ENCODE measurements at regions not wholly inside any gene's neighbourhood (a gene's known extent, or its start where the extent isn't known, plus 50 kb on each side); places are given as distances from the start of the nearest gene placed in this dataset.

DNA sequence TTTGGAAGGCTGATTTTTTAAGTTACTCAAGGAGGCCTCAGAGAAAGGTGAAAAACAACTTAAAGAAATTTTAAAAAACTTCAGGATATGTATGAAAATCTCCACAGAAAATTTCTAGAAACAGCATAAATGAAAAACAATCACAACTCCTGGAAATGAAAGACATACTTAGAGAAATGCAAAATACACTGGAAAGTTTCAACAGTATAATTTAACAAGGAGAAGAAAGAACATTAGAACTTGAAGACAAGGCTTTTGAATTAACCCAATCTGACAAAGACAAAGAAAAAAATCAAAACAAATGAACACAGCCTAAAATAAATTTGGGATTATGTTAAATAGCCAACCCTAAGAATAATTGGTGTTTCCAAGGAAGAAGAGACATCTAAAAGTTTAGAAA lies 300.5 kb downstream of the ANTXR2 start:
- TF ChIP-seq POLR2A (IDR thresholded peaks at IDR 0.05; ENCODE audit: low read depth, low read length) (no peak), TCF12 (IDR thresholded peaks at IDR 0.05; ENCODE audit: low read depth, low read length) (no peak), HCFC1 (IDR thresholded peaks at IDR 0.05; ENCODE audit: low read length) (no peak)
- TF ChIP-seq, protein P1, sequence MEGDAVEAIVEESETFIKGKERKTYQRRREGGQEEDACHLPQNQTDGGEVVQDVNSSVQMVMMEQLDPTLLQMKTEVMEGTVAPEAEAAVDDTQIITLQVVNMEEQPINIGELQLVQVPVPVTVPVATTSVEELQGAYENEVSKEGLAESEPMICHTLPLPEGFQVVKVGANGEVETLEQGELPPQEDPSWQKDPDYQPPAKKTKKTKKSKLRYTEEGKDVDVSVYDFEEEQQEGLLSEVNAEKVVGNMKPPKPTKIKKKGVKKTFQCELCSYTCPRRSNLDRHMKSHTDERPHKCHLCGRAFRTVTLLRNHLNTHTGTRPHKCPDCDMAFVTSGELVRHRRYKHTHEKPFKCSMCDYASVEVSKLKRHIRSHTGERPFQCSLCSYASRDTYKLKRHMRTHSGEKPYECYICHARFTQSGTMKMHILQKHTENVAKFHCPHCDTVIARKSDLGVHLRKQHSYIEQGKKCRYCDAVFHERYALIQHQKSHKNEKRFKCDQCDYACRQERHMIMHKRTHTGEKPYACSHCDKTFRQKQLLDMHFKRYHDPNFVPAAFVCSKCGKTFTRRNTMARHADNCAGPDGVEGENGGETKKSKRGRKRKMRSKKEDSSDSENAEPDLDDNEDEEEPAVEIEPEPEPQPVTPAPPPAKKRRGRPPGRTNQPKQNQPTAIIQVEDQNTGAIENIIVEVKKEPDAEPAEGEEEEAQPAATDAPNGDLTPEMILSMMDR (IDR thresholded peaks at IDR 0.05 in 2 of 3, conservative IDR thresholded peaks at IDR 0.05 in 1 of 3; ENCODE audit: control insufficient read depth in 2 of 3, extremely low read depth in 1 of 3, insufficient read depth in 1 of 3, low read depth in 3 of 3, low read length in 3 of 3), result no peak
- TF ChIP-seq, protein P2, sequence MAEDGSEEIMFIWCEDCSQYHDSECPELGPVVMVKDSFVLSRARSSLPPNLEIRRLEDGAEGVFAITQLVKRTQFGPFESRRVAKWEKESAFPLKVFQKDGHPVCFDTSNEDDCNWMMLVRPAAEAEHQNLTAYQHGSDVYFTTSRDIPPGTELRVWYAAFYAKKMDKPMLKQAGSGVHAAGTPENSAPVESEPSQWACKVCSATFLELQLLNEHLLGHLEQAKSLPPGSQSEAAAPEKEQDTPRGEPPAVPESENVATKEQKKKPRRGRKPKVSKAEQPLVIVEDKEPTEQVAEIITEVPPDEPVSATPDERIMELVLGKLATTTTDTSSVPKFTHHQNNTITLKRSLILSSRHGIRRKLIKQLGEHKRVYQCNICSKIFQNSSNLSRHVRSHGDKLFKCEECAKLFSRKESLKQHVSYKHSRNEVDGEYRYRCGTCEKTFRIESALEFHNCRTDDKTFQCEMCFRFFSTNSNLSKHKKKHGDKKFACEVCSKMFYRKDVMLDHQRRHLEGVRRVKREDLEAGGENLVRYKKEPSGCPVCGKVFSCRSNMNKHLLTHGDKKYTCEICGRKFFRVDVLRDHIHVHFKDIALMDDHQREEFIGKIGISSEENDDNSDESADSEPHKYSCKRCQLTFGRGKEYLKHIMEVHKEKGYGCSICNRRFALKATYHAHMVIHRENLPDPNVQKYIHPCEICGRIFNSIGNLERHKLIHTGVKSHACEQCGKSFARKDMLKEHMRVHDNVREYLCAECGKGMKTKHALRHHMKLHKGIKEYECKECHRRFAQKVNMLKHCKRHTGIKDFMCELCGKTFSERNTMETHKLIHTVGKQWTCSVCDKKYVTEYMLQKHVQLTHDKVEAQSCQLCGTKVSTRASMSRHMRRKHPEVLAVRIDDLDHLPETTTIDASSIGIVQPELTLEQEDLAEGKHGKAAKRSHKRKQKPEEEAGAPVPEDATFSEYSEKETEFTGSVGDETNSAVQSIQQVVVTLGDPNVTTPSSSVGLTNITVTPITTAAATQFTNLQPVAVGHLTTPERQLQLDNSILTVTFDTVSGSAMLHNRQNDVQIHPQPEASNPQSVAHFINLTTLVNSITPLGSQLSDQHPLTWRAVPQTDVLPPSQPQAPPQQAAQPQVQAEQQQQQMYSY (CRISPR knock-in tag; IDR thresholded peaks at IDR 0.05), result no peak
